Motor neuron (in vitro differentiated cells): ENCODE measurements at regions not wholly inside any gene's neighbourhood (a gene's known extent, or its start where the extent isn't known, plus 50 kb on each side); places are given as distances from the start of the nearest gene placed in this dataset.
A peak's percentile ranks its signal among the peaks of the same experiment; 100 is the strongest.

ENCODE experiments used
- ATAC-seq, 8 experiments: fragments of 200-7000 bp; cut with Tn5 transposase; replicated peaks in 6 of 8; 2 replicates each; pipeline ENCODE4 v1.8.0; 2021; ENCODE audit warnings: mild to moderate bottlenecking in 8 of 8, moderate library complexity in 8 of 8
- H3K27ac ChIP-seq, 2 donors: fragments of 250-450 bp; sonication (Bioruptor Pico); 2 replicates each; pipeline ENCODE4 v1.9.0; 2021; ENCODE audit warnings: antibody characterized with exemption in 2 of 2, mild to moderate bottlenecking in 2 of 2, moderate library complexity in 1 of 2
- H3K4me1 ChIP-seq, 2 donors: fragments of 250-450 bp; sonication (Bioruptor Pico); replicated peaks in 1 of 2; 2 replicates each; pipeline ENCODE4 v1.6.1; 2021; ENCODE audit warnings: antibody characterized with exemption in 2 of 2, mild to moderate bottlenecking in 2 of 2, moderate library complexity in 1 of 2
- H3K4me3 ChIP-seq, 5 donors: fragments of 250-450 bp; sonication (Bioruptor Pico); 2 replicates each; pipeline ENCODE4 v1.9.0; 2021; ENCODE audit warnings: antibody characterized with exemption in 5 of 5, mild to moderate bottlenecking in 5 of 5, moderate library complexity in 4 of 5
- WGBS, 10 experiments: fragments of 450-650 bp; shearing (Covaris generic); methylation state at CpG; one replicate each; pipeline ENCODE4 v1.0.0; 2022; 5-methylcytosine and 5-hydroxymethylcytosine counted together
- in situ Hi-C, 9 experiments: fragments of 400-800 bp; cut with MboI; loops; one replicate each; pipeline ENCODE4 v1.15.0; 2021; ENCODE audit warnings: low sequenced_read_pairs in 9 of 9, low pct_unique_long_range_greater_than_20kb in 2 of 9; ENCODE audit not compliant: unreplicated experiment in 9 of 9

GRCh38 chr6:159483259-159483658 is 209.8 kb downstream of the SOD2 start:
- no peaks in the 10 kb centered on the region for H3K4me1 ChIP-seq
- no peak overlapping the region for H3K27ac ChIP-seq
- no peak overlapping the region for H3K4me3 ChIP-seq
- in situ Hi-C loops: no loop called here
- WGBS, 10 experiments: 20 to 89% (median 50%) methylated on average over 1 to 3 of the region's 3 CpGs; no CpG with 5 or more reads in 1 of the 10 experiments
- ATAC-seq: no peak

GRCh38 chr6:159481897-159482296 is 211.1 kb downstream of the SOD2 start:
- Histone ChIP-seq H3K27ac (no peak overlapping the region), H3K4me1 (no peaks in the 10 kb centered on the region), H3K4me3 (no peak overlapping the region)
- 18 to 100% (median 75%) methylated on average over 1 of the region's 1 CpG; no CpG with 5 or more reads in 1 of the 10 experiments for WGBS, 10 experiments
- ATAC-seq: no peak
- in situ Hi-C loops: no loop called here

- no peak overlapping the region for H3K4me3 ChIP-seq
- no peak for ATAC-seq
- H3K27ac ChIP-seq: no peak overlapping the region
- in situ Hi-C loops: no loop called here
- no peaks in the 10 kb centered on the region for H3K4me1 ChIP-seq
- WGBS, 10 experiments: 66 to 98% (median 83%) methylated on average over 1 to 6 of the region's 8 CpGs; no CpG with 5 or more reads in 1 of the 10 experiments
These were observed 212.6 kb downstream of the SOD2 start for GRCh38 chr6:159480471-159480870.

GRCh38 chr6:159479146-159479545 is 213.9 kb downstream of the SOD2 start:
- in situ Hi-C loops: no loop called here
- Histone ChIP-seq H3K4me3 (no peak overlapping the region), H3K4me1 (no peaks in the 10 kb centered on the region), H3K27ac (no peak overlapping the region)
- no peak for ATAC-seq

- Histone ChIP-seq H3K4me3 (no peak overlapping the region), H3K27ac (no peak overlapping the region), H3K4me1 (no peaks in the 10 kb centered on the region)
- in situ Hi-C loops: loop anchor here in 1 of 9 experiments (25.0 kb wide), 1 partner anchor 286 kb away; no protein-coding TSS in a partner anchor
- no peak for ATAC-seq
- WGBS, 10 experiments: 6 to 100% (median 60%) methylated on average over 1 to 3 of the region's 4 CpGs; no CpG with 5 or more reads in 3 of the 10 experiments
These were observed 219.4 kb downstream of the SOD2 start for GRCh38 chr6:159473475-159474263.

GRCh38 chr6:159470397-159470796 is 222.6 kb downstream of the SOD2 start:
- Histone ChIP-seq H3K4me3 (no peak overlapping the region), H3K27ac (no peak overlapping the region), H3K4me1 (no peaks in the 10 kb centered on the region)
- ATAC-seq: no peak
- WGBS, 10 experiments: 12 to 70% (median 60%) methylated on average over 1 to 3 of the region's 3 CpGs; no CpG with 5 or more reads in 3 of the 10 experiments
- in situ Hi-C loops: loop anchor here in 1 of 9 experiments (25.0 kb wide), 1 partner anchor 283 kb away; no protein-coding TSS in a partner anchor

GRCh38 chr6:159469443-159469842 is 223.6 kb downstream of the SOD2 start:
- Histone ChIP-seq H3K4me3 (no peak overlapping the region), H3K4me1 (no peaks in the 10 kb centered on the region), H3K27ac (no peak overlapping the region)
- ATAC-seq: no peak
- 20 to 100% (median 63%) methylated on average over 1 to 4 of the region's 4 CpGs; no CpG with 5 or more reads in 3 of the 10 experiments for WGBS, 10 experiments
- in situ Hi-C loops: loop anchor here in 1 of 9 experiments (25.0 kb wide), 1 partner anchor 282 kb away; no protein-coding TSS in a partner anchor

- in situ Hi-C loops: loop anchor here in 1 of 9 experiments (25.0 kb wide), 1 partner anchor 282 kb away; no protein-coding TSS in a partner anchor
- WGBS, 10 experiments: 0 to 73% (median 57%) methylated on average over 1 to 3 of the region's 3 CpGs; no CpG with 5 or more reads in 3 of the 10 experiments
- H3K27ac ChIP-seq: no peak overlapping the region
- ATAC-seq: peak in 1 of 8 experiments; percentile 54
- H3K4me3 ChIP-seq: no peak overlapping the region
- no peaks in the 10 kb centered on the region for H3K4me1 ChIP-seq
These were observed 224.0 kb downstream of the SOD2 start for GRCh38 chr6:159468994-159469393.

- in situ Hi-C loops: loop anchor here in 1 of 9 experiments (25.0 kb wide), 1 partner anchor 280 kb away; no protein-coding TSS in a partner anchor
- H3K4me1 ChIP-seq: no peaks in the 10 kb centered on the region
- 32 to 88% (median 60%) methylated on average over 1 to 5 of the region's 5 CpGs for WGBS, 10 experiments
- H3K4me3 ChIP-seq: no peak overlapping the region
- ATAC-seq: peak in 1 of 8 experiments; percentile 21
- H3K27ac ChIP-seq: no peak overlapping the region
These were observed 225.5 kb downstream of the SOD2 start for GRCh38 chr6:159467473-159468041.

GRCh38 chr6:159466926-159467325 is 226.1 kb downstream of the SOD2 start:
- H3K4me1 ChIP-seq: no peaks in the 10 kb centered on the region
- no peak overlapping the region for H3K27ac ChIP-seq
- in situ Hi-C loops: loop anchor here in 1 of 9 experiments (25.0 kb wide), 1 partner anchor 280 kb away; no protein-coding TSS in a partner anchor
- 0 to 72% (median 39%) methylated on average over 1 to 2 of the region's 2 CpGs; no CpG with 5 or more reads in 2 of the 10 experiments for WGBS, 10 experiments
- peak in 2 of 8 experiments; percentile 78 to 79 for ATAC-seq
- H3K4me3 ChIP-seq: no peak overlapping the region

GRCh38 chr6:159464816-159465215 is 228.2 kb downstream of the SOD2 start:
- 0 to 93% (median 77%) methylated on average over 1 to 8 of the region's 9 CpGs; no CpG with 5 or more reads in 1 of the 10 experiments for WGBS, 10 experiments
- H3K4me3 ChIP-seq: no peak overlapping the region
- ATAC-seq: no peak
- H3K27ac ChIP-seq: no peak overlapping the region
- in situ Hi-C loops: loop anchor here in 1 of 9 experiments (25.0 kb wide), 1 partner anchor 278 kb away; no protein-coding TSS in a partner anchor
- no peaks in the 10 kb centered on the region for H3K4me1 ChIP-seq

GRCh38 chr6:159463119-159463829 is 229.8 kb downstream of the SOD2 start:
- WGBS, 10 experiments: 62 to 86% (median 81%) methylated on average over 4 to 18 of the region's 22 CpGs; no CpG with 5 or more reads in 4 of the 10 experiments

More at GRCh38 chr6:159463119-159463829, 229.8 kb downstream of the SOD2 start:
- Histone ChIP-seq H3K27ac (no peak overlapping the region), H3K4me3 (no peak overlapping the region), H3K4me1 (no peaks in the 10 kb centered on the region)
- in situ Hi-C loops: loop anchor here in 1 of 9 experiments (25.0 kb wide), 1 partner anchor 276 kb away; no protein-coding TSS in a partner anchor
- peak in 1 of 8 experiments; percentile 34 for ATAC-seq
